Transverse colon (tissue), 4 donors: ENCODE measurements at regions not wholly inside any gene's neighbourhood (a gene's known extent, or its start where the extent isn't known, plus 50 kb on each side); places are given as distances from the start of the nearest gene placed in this dataset.

ENCODE experiments used
- DNase-seq: peaks from one replicate; pipeline ENCODE4 v3.0.0-alpha.2; 2019
- H3K27ac ChIP-seq, 4 donors: fragments of 200-600 bp; sonication (generic); 2 replicates each; pipeline ENCODE4 v1.5.1; 2016 to 2018; ENCODE audit warnings: inconsistent platforms in 4 of 4
- H3K27me3 ChIP-seq: fragments of 200-600 bp; sonication (generic); 2 replicates; pipeline ENCODE4 v1.5.1; 2017; ENCODE audit warnings: inconsistent platforms
- H3K36me3 ChIP-seq, 4 donors: fragments of 200-600 bp; sonication (generic); 2 replicates each; pipeline ENCODE4 v1.5.1; 2017 to 2019; ENCODE audit warnings: inconsistent platforms in 4 of 4
- H3K4me1 ChIP-seq, 4 donors: fragments of 200-600 bp; sonication (generic); 2 replicates each; pipeline ENCODE4 v1.5.1; 2017 to 2020; ENCODE audit warnings: inconsistent platforms in 4 of 4
- H3K4me3 ChIP-seq, 4 donors: fragments of 200-600 bp; sonication (generic); 1 replicate in 1 of 4; 2 replicates in 3 of 4; pipeline versions ENCODE4 v1.5.1 to v1.6.1; 2017 to 2019; ENCODE audit warnings: inconsistent platforms in 4 of 4
- H3K9me3 ChIP-seq, 2 donors: fragments of 200-600 bp; sonication (generic); 2 replicates each; pipeline ENCODE4 v1.5.1; 2017 to 2019; ENCODE audit warnings: inconsistent platforms in 2 of 2
- CTCF ChIP-seq, 5 experiments: fragments of 200-600 bp in 3 of 5; fragments of 450-650 bp in 2 of 5; sonication (generic) in 3 of 5; IDR thresholded peaks; 1 replicate in 2 of 5; 2 replicates in 3 of 5; pipeline ENCODE4 v1.5.1; 2016 to 2017; ENCODE audit warnings: antibody characterized with exemption in 5 of 5, inconsistent platforms in 3 of 5, mild to moderate bottlenecking in 2 of 5, moderate library complexity in 1 of 5
- EP300 ChIP-seq: sonication (generic); formaldehyde crosslinking; IDR thresholded peaks from one replicate; pipeline ENCODE4 v1.6.1; 2017; ENCODE audit warnings: antibody characterized with exemption, low read depth
- POLR2A ChIP-seq: fragments of 450-650 bp; IDR thresholded peaks from one replicate; pipeline ENCODE4 v1.6.1; 2016; ENCODE audit warnings: antibody characterized with exemption, mild to moderate bottlenecking, moderate library complexity
- POLR2AphosphoS5 ChIP-seq, 3 donors: sonication (generic); formaldehyde crosslinking; IDR thresholded peaks; one replicate each; pipeline ENCODE4 v1.6.1; 2016; ENCODE audit warnings: antibody characterized with exemption in 3 of 3
- WGBS, 2 donors: methylation state at CpG; one replicate each; pipeline ENCODE4 v1.1.5; 2018; ENCODE audit warnings: low coverage in 1 of 2; 5-methylcytosine and 5-hydroxymethylcytosine counted together
- in situ Hi-C, 4 donors: fragments of 200-750 bp; cut with MboI; loops; one replicate each; pipeline versions ENCODE4 v1.15.0 to v1.15.1; 2017; ENCODE audit warnings: low sequenced_read_pairs in 3 of 4, low pct_ligation_motif_present in 1 of 4, low pct_unique_long_range_greater_than_20kb in 1 of 4
- intact Hi-C: fragments of 100-400 bp; cut with DNase I; formaldehyde crosslinking; loops from one replicate; pipeline ENCODE4 v1.15.1; 2023; ENCODE audit warnings: low total_unique reads

GRCh38 chr13:92994056-92994455 lies 232.6 kb upstream of the GPC6 start:
- no peaks in the 10 kb centered on the region for H3K27me3 ChIP-seq
- no peak overlapping the region for H3K4me3 ChIP-seq
- 74 to 88% methylated on average over 2 to 3 of the region's 3 CpGs for WGBS, 2 donors
- no peaks in the 10 kb centered on the region for H3K4me1 ChIP-seq
- H3K9me3 ChIP-seq, result no peaks in the 10 kb centered on the region
- intact Hi-C loops (no loop called here), in situ Hi-C loops (no loop called here)
- TF ChIP-seq POLR2A (no peak), CTCF (IDR thresholded peaks at IDR 0.05) (no peak), POLR2AphosphoS5 (IDR thresholded peaks at IDR 0.05) (no peak), EP300 (no peak)
- no peak for DNase-seq
- no peaks in the 10 kb centered on the region for H3K36me3 ChIP-seq
- no peak overlapping the region for H3K27ac ChIP-seq

DNA sequence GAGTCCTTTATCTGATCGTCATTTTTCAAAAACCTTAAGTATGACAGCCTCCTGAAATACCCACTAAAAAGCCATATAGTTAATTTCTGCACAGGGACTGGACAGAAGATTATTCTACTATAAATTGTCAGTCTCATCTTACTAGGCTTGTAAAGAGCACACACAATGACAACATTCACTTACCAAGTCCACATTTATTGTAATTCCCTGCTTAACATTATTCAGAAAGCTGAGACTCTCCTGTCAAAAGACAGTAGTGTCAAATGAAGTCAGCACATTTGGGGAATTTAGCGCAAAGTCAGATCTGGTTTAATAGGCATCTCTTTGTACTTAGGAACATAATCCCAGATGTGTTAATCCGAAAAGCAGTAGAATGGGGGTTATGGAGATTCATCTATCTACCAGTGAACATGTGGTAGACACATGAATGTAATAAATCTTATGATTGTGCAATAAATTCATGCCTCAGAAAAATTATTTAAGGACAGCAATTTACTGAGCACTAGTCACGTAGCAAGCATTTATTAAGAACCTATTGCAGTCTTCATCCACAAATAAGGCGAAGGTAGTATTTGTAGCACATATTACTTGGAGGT lies 224.6 kb upstream of the GPC6 start:
- H3K4me1 ChIP-seq, result no peaks in the 10 kb centered on the region
- DNase-seq, result no peak
- no peaks in the 10 kb centered on the region for H3K36me3 ChIP-seq
- no peaks in the 10 kb centered on the region for H3K27me3 ChIP-seq
- no peak overlapping the region for H3K27ac ChIP-seq
- in situ Hi-C loops, result no loop called here
- WGBS, 2 donors, result 67 to 73% methylated on average over 5 of the region's 5 CpGs
- intact Hi-C loops, result no loop called here
- H3K9me3 ChIP-seq, result no peaks in the 10 kb centered on the region
- TF ChIP-seq POLR2AphosphoS5 (IDR thresholded peaks at IDR 0.05) (no peak), EP300 (no peak), POLR2A (no peak), CTCF (IDR thresholded peaks at IDR 0.05) (no peak)
- no peak overlapping the region for H3K4me3 ChIP-seq

- in situ Hi-C loops, result no loop called here
- H3K36me3 ChIP-seq, result no peaks in the 10 kb centered on the region
- no peak overlapping the region for H3K4me3 ChIP-seq
- 83 to 84% methylated on average over 3 of the region's 3 CpGs for WGBS, 2 donors
- peaks cover 0 to 3% of the 10 kb centered on the region in 2 donors for H3K9me3 ChIP-seq
- intact Hi-C loops, result no loop called here
- H3K27me3 ChIP-seq, result no peaks in the 10 kb centered on the region
- DNase-seq, result no peak
- H3K4me1 ChIP-seq, result no peaks in the 10 kb centered on the region
- no peak overlapping the region for H3K27ac ChIP-seq
- TF ChIP-seq EP300, result no peak
- TF ChIP-seq POLR2AphosphoS5 (IDR thresholded peaks at IDR 0.05), result no peak
- no peak for TF ChIP-seq CTCF (IDR thresholded peaks at IDR 0.05)
- TF ChIP-seq POLR2A, result no peak
These were observed 223.1 kb upstream of the GPC6 start for GRCh38 chr13:93003531-93003930.

GRCh38 chr13:93004919-93005318 lies 221.7 kb upstream of the GPC6 start:
- in situ Hi-C loops, result no loop called here

More at GRCh38 chr13:93004919-93005318, 221.7 kb upstream of the GPC6 start:
- Histone ChIP-seq H3K4me1 (no peaks in the 10 kb centered on the region), H3K36me3 (no peaks in the 10 kb centered on the region), H3K27ac (no peak overlapping the region), H3K4me3 (no peak overlapping the region), H3K9me3 (peaks cover 0 to 5% of the 10 kb centered on the region in 2 donors), H3K27me3 (no peaks in the 10 kb centered on the region)
- DNase-seq, result no peak
- intact Hi-C loops, result no loop called here
- TF ChIP-seq POLR2A (no peak), CTCF (IDR thresholded peaks at IDR 0.05) (no peak), EP300 (no peak), POLR2AphosphoS5 (IDR thresholded peaks at IDR 0.05) (no peak)
